KG1 (cell line): ENCODE measurements at regions not wholly inside any gene's neighbourhood (a gene's known extent, or its start where the extent isn't known, plus 50 kb on each side); places are given as distances from the start of the nearest gene placed in this dataset.

Experiments used
- DNase-seq: peaks from one replicate; lab custom pipeline; 2025; lab: John Stamatoyannopoulos, UW

DNA sequence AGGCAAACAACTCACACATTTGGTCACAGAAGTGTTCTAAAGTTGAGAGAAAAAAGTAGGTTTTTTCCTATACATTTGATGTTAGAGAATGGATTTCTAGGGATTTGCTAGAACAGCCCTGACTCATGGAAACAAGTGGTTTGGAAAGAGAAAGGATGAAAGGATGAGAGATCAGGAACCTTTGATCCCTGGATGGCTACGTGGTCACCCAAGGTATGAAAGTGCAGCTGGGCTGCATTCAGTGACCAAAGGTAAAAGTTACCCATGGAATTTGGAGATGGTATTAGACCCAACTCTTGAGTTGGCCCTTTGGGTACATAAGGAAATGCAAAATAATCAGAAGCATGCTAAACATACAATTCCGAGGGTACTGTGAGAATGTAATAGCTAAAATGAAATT is 61.3 kb upstream of the SPIN1 start:
- no peak for DNase-seq

DNA sequence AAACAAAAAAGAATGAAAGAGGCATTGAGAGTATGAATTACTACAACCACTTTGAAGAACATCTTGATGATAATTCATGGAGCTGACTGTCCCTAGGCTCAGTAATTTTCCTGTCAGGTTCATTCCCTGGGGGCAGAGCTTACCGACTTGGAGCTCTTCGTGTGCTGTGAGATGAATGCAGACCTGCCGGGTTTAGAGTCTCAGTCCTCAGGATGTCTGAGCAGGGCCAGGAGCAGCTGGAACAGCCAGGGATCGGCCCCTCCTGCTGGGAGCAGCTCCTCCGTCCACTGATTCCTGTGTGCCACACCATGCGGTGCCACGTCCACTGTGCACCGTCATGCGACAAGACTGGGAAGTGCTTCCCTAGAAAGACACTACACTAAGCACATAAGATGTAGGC is 62.2 kb upstream of the SPIN1 start:
- no peak for DNase-seq

- DNase-seq: peak; percentile 91
These were observed 65.2 kb upstream of the SPIN1 start for GRCh38 chr9:88322906-88323566.

DNA sequence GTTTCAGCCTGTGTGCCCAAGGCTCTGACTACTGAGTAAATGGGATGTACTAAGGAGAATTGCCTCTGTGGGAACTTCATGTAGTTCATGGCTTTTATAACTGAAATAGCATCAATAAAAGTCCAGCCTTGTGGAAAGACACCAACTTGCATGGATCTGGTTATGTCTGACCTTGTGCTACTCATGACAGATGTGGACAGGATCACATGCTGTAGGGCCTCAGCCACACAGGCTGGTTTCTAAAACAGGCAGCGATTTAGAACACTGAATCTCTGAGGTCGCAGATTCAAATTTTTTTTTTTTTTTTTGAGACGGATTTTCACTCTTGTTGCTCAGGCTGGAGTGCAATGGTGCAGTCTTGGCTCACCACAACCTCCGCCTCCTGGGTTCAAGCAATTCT is 66.5 kb upstream of the SPIN1 start:
- no peak for DNase-seq

DNA sequence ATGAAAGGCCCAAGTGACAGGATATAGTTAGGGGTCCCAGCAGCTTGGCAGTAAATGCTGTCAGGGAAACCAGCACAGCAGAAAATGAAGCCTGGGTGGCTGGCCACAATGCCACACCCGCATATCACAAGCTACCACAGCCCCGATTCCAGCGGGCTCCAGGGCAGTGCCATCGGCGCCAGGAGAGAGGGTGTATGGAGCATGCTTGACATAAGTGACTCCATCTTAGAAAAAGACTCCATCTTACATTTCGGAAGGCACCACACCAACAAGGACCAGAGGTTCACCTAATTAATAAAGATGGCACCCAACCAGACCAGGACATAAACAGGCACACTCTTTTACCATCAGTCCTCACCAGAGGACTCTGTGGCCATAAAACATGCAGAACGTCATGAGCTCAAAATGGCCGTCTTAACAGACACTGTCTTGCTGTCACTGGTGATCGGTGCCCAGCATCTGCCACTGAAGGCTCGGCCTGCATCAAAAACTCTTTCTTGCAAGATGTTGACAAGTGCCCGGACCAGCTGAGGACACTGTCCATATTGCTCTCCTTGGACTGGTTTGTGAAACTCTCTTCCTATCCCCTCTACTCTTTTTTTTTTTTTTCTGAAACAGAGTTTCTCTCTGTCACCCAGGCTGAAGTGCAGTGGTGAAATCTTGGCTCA is 67.4 kb upstream of the SPIN1 start:
- DNase-seq: no peak

GRCh38 chr9:88319936-88320747 is 68.1 kb upstream of the SPIN1 start:
- DNase-seq: no peak

GRCh38 chr9:88313364-88314220 is 74.7 kb upstream of the SPIN1 start:
- DNase-seq: no peak

- DNase-seq: no peak
These were observed 75.6 kb upstream of the SPIN1 start for GRCh38 chr9:88312517-88313103.

DNA sequence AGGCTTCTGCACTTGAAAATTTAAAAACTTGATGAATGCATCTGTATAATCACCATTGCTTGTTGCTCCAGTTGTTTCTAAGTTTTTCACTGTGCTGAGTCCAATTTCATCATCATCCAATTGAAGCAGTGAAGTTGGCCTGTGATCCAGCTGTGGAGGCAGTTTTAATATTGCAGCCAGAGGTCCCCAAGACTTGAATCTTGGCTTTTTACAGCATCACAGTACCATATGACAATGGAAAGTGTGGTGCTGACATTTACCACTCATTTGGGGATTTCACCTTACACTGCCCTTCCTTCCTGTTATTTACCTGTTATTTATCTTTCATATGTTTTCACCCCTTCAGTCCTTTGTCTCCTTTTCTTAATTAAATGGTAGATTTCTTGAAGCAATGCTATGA is 76.2 kb upstream of the SPIN1 start:
- DNase-seq: no peak

DNA sequence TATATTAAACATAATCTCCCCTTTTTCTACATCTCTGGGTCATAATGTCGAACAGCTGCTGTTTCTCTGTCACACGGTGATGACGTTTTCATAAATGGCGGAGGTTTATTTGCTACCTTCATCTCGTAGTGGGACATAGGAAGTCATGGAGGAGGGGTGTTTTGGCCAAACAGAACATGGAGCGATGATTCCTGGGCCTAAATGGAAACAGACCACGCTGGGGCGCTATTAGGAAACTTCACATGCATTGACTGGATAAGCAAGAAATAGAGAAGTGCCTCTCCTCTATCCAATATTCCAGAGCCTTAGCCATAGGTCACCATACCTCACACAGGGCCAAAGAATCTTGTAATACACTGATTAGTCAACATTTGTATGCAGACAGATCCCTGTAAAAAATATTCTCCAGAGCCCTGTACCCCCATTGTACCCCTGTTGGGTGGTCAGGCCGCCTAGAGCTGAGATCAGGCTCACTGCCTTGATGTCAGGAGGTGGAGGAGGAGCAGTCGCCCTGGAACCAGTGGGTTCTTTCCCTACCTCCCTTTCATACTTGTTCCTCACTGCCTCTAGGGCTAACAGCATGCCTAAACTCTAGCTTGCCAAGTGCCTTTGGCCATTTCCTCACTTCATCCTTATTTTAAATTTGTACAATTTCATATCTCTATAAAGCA is 77.8 kb upstream of the SPIN1 start:
- no peak for DNase-seq

DNA sequence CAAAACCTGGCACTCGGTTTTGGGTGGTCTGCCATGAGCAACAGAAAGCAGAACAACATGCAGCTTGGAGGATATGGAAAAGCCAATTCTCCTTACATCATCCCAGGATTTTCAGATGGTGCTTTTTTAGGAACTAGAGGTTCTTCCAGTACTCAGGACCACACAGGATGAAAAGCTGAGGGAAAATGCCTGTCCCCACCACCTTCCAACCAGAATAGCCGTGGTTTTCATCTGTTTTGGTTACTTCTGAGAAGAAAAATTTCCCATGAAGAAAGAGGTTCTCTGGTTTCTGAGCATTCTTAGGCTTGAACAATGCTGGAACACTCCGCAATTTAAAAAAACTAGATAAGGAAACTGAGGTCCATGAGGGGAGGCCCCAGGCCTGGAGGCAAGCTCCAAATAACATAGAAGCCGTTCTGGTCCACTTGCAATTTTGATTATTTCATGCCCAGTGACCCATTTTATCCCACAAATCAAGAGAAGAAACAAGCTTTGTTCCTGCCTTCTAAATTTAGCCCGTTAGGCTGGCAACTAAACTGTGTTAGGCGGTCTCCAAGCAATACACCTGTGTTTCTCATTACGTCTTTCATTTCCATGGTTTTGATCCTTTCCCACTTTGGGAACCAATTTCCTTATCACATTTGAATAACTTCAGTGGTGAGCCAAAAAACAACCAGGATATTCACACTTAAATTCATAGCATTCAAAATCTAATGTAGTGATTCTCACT is 79.2 kb upstream of the SPIN1 start:
- DNase-seq: no peak

- no peak for DNase-seq
These were observed 81.1 kb upstream of the SPIN1 start for GRCh38 chr9:88307136-88307535.

GRCh38 chr9:88303721-88304451 is 84.4 kb upstream of the SPIN1 start:
- no peak for DNase-seq

GRCh38 chr9:88302579-88303324 is 85.5 kb upstream of the SPIN1 start:
- no peak for DNase-seq

GRCh38 chr9:88300556-88300955 is 87.7 kb upstream of the SPIN1 start:
- DNase-seq: no peak

DNA sequence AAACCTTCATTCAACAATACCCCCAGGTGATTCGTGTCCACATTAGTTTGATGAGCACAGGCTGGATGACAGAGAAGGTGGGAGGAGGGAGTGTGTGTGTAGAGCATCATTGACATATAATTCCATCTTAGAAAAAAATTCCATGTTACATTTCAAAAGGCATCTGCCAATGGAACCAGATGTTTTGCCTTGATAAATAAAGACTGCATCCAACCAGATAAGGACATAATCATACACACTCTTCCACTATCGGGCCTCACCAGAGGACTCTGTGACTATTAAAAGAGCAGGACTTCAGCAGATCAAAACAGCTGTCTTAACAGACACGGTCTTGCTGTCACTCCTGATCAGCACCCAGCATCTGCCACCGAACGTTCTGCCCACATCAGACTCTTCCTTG is 96.4 kb upstream of the SPIN1 start:
- no peak for DNase-seq

- DNase-seq: no peak
These were observed 97.2 kb upstream of the SPIN1 start for GRCh38 chr9:88291056-88291455.

DNA sequence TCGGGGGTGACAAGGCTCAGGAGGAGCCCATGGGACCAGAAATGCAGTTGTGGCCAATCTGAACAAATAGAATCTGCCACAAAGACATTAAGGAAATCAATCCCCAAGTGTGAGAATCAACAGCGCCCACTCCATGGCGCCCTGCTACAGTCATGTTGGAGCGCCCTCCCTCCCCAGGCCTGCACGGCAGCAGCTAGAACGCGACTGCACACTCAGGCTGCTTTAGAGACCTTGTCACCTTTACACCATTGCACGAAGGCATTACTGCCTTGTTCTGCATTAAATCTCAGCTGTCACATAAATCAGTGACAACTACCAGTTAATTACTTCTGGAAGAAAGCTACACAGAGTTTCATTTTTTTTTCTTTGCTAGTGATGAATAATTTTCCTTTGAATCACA is 98.7 kb upstream of the SPIN1 start:
- DNase-seq: no peak

DNA sequence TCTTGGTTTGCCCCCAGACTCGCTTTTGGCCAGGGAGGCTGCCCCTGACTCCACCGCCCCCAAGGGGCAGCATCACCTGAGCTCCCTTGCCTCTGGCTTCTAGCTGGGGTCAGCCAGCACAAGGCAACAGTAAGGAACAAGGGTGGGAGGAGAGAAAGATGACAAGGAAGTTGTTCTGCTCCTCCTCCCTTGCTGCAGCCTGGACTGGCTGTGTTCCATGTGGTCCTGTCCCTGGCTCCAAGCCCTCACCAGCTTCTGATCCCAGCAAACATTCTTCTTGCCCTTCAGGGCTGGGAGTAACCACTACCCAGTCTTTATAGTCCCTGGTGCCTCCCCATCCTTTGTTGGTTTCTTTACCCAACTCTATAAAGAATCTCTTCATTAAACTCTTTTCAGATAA is 100.3 kb upstream of the SPIN1 start:
- no peak for DNase-seq
